GM12874 (cell line): ENCODE measurements at regions not wholly inside any gene's neighbourhood (a gene's known extent, or its start where the extent isn't known, plus 50 kb on each side); places are given as distances from the start of the nearest gene placed in this dataset.

Experiments used
- TF ChIP-seq, protein P1 (sequence below): IDR thresholded peaks from 2 replicates; pipeline ENCODE4 v1.5.1; 2011; ENCODE audit warnings: low read depth, mild to moderate bottlenecking, control low read depth, low read length, moderate library complexity; ENCODE audit not compliant: insufficient read depth

DNA sequence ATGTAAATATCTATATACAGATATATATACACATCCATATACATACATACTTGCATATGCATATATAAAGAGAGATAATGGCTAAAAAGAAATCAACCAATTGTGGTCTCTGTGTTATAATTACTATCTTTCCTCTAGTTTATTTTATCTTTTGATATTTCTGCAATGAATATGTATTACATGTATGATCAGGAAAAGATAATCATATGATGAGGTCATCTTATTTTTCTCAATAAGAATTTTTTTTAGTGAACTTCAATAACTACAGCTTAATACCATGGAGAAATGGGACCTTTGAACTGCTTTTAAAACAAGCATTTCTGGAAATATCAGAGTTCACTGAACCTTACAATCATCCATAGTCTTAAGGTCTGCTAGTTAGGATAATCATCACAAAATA lies 158.0 kb downstream of the HNRNPD start:
- TF ChIP-seq, protein P1, sequence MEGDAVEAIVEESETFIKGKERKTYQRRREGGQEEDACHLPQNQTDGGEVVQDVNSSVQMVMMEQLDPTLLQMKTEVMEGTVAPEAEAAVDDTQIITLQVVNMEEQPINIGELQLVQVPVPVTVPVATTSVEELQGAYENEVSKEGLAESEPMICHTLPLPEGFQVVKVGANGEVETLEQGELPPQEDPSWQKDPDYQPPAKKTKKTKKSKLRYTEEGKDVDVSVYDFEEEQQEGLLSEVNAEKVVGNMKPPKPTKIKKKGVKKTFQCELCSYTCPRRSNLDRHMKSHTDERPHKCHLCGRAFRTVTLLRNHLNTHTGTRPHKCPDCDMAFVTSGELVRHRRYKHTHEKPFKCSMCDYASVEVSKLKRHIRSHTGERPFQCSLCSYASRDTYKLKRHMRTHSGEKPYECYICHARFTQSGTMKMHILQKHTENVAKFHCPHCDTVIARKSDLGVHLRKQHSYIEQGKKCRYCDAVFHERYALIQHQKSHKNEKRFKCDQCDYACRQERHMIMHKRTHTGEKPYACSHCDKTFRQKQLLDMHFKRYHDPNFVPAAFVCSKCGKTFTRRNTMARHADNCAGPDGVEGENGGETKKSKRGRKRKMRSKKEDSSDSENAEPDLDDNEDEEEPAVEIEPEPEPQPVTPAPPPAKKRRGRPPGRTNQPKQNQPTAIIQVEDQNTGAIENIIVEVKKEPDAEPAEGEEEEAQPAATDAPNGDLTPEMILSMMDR: no peak

DNA sequence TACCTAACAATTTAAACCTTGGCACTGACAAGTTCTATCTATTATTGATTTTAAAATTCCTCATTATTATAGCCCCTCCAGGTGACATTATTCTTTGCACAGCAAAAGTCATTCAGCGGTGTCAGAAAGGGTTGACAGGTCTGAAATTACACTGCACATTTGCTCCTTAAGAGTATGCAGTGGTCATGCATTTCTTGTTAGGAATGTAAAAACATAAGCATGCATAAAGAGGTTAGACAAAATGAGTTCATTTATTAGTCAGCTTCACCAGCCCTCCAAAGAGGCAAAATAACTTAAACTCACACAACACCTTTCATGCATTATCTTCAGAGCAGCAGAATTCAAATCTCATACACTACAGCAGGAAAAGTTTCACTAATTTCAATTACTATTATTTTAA lies 158.8 kb downstream of the HNRNPD start:
- TF ChIP-seq, protein P1: no peak

DNA sequence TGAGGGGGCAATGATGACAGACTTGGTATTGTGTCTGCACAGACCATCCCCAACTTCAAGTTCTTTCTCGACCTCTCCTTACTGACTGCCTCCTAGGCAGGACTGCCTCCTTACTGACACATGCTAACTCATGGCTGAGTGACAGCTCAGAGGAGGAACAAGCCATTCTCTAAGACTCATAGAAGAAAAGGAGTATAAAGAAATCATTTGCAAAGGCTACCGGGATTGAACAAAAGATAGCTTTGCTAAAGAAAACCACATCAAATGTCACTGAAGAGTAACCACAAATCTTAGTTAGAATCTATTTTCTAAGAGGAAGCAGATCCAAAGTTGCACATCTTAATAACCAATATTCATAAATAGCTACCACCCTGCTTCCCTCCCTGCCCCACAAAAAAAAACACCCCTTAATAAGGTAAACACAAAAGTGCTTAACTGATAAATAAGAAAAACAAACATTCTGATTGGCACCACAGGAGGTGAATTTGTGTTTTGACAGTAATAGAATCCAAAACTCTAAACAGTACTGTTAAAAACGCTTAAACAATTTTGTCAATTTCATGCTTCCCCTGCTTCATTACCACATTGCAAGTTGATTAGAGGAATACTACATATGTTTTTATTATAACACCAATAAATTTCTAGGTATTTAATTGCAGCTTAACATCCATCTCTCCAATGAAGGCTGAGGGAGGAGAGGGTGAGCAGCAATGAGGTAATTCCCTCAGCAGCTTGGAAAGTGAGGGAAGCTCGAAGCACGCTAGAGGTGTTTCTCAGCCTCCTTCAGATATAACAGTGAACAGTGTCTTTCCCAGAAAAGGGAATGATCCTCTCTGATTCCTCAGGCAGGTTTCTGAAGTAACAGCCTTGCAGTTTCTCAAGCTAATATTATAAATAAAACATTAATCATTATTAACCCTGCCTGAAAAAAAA lies 160.0 kb downstream of the HNRNPD start:
- TF ChIP-seq, protein P1: no peak

DNA sequence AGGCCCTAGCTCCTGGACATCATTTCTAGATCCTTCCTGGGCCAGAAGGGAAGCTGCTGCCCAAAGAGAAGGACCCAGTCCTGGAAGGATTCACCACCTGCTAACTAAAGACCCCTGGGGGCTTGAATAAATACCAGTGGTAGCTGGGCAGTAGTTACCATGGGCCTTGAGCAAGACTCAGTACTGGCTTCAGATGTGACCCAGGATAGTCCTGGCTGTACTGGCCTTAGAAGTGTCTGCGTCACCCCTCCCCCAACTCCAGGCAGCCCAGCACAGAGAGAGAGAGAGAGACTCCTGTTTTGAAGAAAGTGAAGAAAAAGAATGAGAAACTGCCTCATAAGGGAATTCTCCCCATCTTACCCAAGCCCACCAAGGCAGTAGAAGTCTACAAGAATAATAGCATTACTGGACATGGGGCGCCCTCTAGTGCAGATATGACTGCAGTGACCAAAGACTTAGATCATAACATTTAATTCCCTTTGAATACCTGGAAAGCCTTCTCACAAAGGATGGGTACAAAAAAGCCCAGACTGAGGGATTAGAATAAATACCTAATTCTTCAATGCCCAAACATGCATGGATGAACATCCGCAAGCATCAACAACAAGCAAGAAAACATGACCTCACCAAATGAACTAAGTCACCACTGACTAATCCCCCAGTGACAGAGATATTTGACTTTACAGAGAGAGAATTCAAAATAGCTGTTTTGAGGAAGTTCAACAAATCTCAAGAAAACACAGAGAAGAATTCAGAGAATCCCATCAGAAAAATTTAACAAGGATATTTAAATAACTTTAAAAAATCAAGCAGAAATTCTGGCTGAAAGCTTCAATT lies 171.8 kb downstream of the HNRNPD start:
- TF ChIP-seq, protein P1: peak; percentile 69

DNA sequence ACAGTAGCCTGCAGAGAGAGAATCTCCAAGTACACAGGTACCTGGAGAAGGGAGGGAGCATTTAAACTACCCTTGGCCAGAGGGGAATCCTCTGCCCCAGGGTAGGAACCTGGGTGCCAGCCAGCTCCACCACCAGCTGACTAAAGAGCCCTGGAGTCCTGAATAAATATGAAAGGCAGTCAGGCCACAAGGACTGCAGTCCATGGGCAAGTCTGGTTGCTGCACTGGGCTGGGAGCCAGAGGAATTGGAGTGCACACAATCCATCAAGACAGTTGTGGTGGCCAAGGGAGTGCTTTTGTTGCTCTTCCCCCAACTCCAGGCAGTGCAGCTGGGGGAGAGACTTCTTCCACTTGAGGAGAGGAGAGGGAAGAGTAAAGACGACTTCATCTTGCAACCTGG lies 172.5 kb downstream of the HNRNPD start:
- TF ChIP-seq, protein P1: no peak

DNA sequence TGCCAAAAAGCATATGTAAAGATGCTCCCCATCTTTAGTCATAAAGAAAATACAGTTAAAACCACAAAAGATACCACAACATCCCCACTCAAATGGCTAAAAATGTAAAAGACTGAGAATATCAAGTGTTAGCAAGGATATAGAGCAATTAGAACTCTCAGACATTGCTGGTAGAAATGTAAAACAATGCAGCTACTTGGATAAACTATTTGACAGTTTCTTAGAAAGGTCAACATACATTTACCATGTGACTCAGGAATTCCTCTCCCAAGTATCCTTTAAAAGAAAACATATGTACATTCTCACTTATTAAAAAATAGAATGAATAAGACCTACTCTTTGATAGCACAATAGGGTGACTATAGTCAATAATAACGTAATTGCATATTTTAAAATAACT lies 173.7 kb downstream of the HNRNPD start:
- TF ChIP-seq, protein P1: no peak

DNA sequence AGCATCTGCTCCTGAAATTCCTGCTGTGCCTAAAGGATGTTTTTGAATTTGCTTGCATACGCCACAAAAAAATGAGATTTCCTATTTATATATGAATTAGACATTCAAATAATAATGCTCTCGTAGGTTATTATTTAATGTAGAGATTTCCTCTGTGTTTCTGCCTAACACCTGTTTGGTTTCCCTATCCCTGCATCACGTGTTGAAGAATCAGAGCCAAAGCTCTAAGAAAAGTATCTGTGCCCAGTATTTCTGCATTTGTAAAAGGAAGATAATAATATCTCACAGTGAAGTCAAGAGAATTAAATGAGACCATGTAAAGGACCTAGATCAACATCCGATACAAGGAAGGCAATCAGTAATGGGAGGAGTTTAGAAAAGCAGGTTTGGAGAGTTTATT lies 179.5 kb downstream of the HNRNPD start:
- TF ChIP-seq, protein P1: no peak
